PC-3 (cell line): ENCODE measurements at regions not wholly inside any gene's neighbourhood (a gene's known extent, or its start where the extent isn't known, plus 50 kb on each side); places are given as distances from the start of the nearest gene placed in this dataset.

Source experiments
- CTCF ChIP-seq: fragments of 300-600 bp; sonication (generic); conservative IDR thresholded peaks from 2 replicates; pipeline ENCODE4 v1.5.1; 2017; ENCODE audit warnings: antibody characterized with exemption, low read depth, mild to moderate bottlenecking, low read length
- EZH2 ChIP-seq: fragments of 300-600 bp; sonication (generic); IDR thresholded peaks from one replicate; pipeline ENCODE4 v1.6.1; 2017; ENCODE audit warnings: antibody characterized with exemption, mild to moderate bottlenecking, low read length; ENCODE audit not compliant: unreplicated experiment

GRCh38 chr21:18053151-18053550, 191.5 kb upstream of the CHODL start:
- TF ChIP-seq EZH2 (no peak), CTCF (no peak)
